ENCODE measurements at regions not wholly inside any gene's neighbourhood (a gene's known extent, or its start where the extent isn't known, plus 50 kb on each side); places are given as distances from the start of the nearest gene placed in this dataset.

DNA sequence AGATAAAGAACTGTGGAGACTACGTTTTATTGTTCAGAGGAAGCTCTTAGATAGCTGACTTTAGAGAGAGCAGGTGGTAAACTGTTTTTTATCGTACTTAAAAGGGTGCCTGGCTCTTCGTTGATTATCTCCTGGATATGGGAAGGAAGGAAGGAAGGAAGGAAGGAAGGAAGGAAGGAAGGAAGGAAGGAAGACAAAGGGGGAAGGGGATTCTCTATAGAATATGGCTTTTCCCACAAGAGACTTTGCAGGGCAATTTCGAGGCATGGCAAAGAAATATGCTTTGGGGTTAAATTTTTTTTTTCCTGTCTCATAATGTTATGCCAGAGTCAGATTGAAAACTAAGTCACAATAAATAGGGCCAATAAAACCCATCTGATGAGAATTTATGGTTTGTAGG lies 271.9 kb upstream of the POU1F1 start:
- TF ChIP-seq, protein P1, sequence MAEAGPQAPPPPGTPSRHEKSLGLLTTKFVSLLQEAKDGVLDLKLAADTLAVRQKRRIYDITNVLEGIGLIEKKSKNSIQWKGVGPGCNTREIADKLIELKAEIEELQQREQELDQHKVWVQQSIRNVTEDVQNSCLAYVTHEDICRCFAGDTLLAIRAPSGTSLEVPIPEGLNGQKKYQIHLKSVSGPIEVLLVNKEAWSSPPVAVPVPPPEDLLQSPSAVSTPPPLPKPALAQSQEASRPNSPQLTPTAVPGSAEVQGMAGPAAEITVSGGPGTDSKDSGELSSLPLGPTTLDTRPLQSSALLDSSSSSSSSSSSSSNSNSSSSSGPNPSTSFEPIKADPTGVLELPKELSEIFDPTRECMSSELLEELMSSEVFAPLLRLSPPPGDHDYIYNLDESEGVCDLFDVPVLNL (CRISPR knock-in tag; IDR thresholded peaks at IDR 0.05; ENCODE audit: borderline replicate concordance, low read depth) = no peak
- no peak for TF ChIP-seq ZNF263 (CRISPR knock-in tag; IDR thresholded peaks at IDR 0.05; ENCODE audit: low read depth)
- TF ChIP-seq CTCF (IDR thresholded peaks at IDR 0.05) = no peak
- no peak for TF ChIP-seq ELF4 (CRISPR knock-in tag; IDR thresholded peaks at IDR 0.05; ENCODE audit: low read depth)
